Neutrophil (primary cell): ENCODE measurements at regions not wholly inside any gene's neighbourhood (a gene's known extent, or its start where the extent isn't known, plus 50 kb on each side); places are given as distances from the start of the nearest gene placed in this dataset.

Experiments used
- H3K27ac ChIP-seq: fragments of 200-600 bp; sonication (generic); 2 replicates; pipeline ENCODE4 v1.5.1; 2016; ENCODE audit warnings: mild to moderate bottlenecking, moderate library complexity
- H3K27me3 ChIP-seq: fragments of 200-600 bp; sonication (generic); 2 replicates; pipeline ENCODE4 v1.6.0; 2016; ENCODE audit warnings: mild to moderate bottlenecking
- H3K36me3 ChIP-seq: fragments of 200-600 bp; sonication (generic); 2 replicates; pipeline ENCODE4 v1.5.1; 2017
- H3K4me1 ChIP-seq, 2 experiments: fragments of 200-600 bp in 1 of 2; sonication (generic) in 1 of 2; 1 replicate in 1 of 2; 2 replicates in 1 of 2; pipeline versions ENCODE4 v1.5.1 to v1.6.1; 2013 to 2016; ENCODE audit warnings: low read depth in 1 of 2, low read length in 1 of 2, mild to moderate bottlenecking in 1 of 2, moderate library complexity in 1 of 2; ENCODE audit not compliant: control insufficient read depth in 1 of 2, insufficient read depth in 1 of 2
- H3K4me3 ChIP-seq, 2 experiments: fragments of 200-600 bp in 1 of 2; sonication (generic) in 1 of 2; 1 replicate in 1 of 2; 2 replicates in 1 of 2; pipeline ENCODE4 v1.5.1; 2013 to 2016; ENCODE audit warnings: low read depth in 1 of 2, low read length in 1 of 2, mild to moderate bottlenecking in 1 of 2, moderate library complexity in 1 of 2
- H3K9me3 ChIP-seq: fragments of 200-600 bp; sonication (generic); 2 replicates; pipeline ENCODE4 v1.5.1; 2016
- TF ChIP-seq, protein P1 (sequence below): fragments of 200-600 bp; sonication (generic); IDR thresholded peaks from 2 replicates; pipeline ENCODE4 v1.5.1; 2016; ENCODE audit warnings: antibody characterized with exemption

DNA sequence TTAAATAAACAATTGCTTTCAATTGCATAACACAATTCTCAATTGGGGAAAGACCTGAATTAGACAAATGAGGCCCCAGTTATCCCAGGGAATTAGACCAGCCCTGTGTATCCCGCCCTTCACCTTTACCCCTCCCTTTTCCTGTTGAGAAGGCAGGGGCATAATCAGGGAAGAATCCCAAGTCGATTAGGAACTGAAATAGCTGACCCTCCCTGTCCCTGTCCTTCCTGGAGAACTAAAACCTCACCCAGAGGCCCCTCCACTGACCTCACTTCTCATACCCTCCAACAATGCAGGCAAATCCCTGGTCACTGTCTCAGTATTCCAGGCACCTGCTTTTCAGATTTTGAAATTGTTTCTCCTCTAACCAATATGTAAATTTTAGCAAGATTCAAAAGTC lies 165.4 kb upstream of the CDH11 start:
- Histone ChIP-seq H3K36me3 (no peaks in the 10 kb centered on the region), H3K4me3 (no peak overlapping the region), H3K9me3 (no peaks in the 10 kb centered on the region), H3K4me1 (no peaks in the 10 kb centered on the region), H3K27me3 (no peaks in the 10 kb centered on the region), H3K27ac (no peak overlapping the region)
- TF ChIP-seq, protein P1, sequence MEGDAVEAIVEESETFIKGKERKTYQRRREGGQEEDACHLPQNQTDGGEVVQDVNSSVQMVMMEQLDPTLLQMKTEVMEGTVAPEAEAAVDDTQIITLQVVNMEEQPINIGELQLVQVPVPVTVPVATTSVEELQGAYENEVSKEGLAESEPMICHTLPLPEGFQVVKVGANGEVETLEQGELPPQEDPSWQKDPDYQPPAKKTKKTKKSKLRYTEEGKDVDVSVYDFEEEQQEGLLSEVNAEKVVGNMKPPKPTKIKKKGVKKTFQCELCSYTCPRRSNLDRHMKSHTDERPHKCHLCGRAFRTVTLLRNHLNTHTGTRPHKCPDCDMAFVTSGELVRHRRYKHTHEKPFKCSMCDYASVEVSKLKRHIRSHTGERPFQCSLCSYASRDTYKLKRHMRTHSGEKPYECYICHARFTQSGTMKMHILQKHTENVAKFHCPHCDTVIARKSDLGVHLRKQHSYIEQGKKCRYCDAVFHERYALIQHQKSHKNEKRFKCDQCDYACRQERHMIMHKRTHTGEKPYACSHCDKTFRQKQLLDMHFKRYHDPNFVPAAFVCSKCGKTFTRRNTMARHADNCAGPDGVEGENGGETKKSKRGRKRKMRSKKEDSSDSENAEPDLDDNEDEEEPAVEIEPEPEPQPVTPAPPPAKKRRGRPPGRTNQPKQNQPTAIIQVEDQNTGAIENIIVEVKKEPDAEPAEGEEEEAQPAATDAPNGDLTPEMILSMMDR: no peak

DNA sequence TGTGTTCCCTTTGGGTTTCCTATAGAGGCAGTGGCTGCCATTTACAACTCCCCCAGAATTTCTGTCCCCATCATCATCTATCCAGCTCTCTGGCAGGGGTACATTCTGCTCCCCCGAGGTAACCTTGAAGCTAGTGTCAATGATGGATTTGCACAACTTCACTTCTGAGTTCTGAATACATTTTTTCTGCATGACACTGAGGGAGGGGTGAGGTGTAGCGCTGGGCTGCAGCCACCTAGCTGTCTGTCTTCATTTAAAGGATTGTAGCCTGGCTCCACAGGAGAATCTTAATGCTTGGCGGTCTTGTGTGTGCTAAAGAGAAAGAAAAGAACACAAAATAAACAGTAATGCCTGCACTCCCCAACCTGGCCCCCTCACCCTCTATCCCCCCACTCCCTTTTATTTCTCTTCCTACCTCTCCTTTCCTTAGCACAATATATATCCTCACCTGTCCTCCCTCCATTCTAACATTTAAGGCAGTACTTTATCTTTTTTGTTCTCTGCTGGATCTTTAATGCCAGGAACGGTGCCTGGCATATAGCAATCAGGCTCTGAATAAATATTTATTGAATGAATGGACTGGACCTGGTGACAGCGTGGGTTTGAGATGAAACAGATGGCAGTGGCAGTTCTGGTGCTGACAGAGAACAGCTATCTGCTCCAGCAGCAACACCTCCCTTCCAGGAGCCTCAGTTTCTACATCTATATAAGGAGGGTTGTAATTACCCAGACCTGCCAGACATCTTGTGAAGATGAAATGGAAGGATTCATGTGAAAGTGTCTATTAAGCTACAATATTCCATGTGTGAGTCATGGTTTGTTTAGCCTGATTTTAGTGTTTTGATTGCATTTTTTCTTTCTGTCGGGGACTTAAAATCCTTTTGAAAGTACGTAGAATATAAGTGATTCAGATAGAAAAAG lies 163.5 kb upstream of the CDH11 start:
- H3K4me3 ChIP-seq: no peak overlapping the region
- no peaks in the 10 kb centered on the region for H3K4me1 ChIP-seq
- no peaks in the 10 kb centered on the region for H3K27me3 ChIP-seq
- H3K36me3 ChIP-seq: no peaks in the 10 kb centered on the region
- no peak overlapping the region for H3K27ac ChIP-seq
- TF ChIP-seq, protein P1: no peak
- H3K9me3 ChIP-seq: no peaks in the 10 kb centered on the region

DNA sequence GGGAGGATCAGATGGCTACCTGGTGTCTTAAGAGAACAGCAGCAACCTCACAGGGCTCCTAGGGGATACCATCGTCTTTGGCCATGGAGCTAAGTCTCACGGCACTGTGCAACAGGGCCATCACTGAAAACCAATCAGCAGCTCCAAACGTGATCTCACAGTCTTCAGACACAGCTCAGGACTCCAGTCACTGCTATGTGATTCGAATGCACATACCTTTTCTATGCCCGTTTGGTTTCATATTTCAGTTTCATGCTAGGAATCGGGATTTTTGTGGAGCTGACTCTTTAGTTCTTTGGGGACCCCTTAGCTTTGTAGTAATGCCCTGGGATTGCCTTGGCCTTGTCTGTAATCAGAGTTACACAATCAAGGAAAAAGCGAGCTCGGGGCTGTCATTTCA lies 162.8 kb upstream of the CDH11 start:
- no peaks in the 10 kb centered on the region for H3K9me3 ChIP-seq
- TF ChIP-seq, protein P1: no peak
- H3K36me3 ChIP-seq: no peaks in the 10 kb centered on the region
- H3K27ac ChIP-seq: no peak overlapping the region
- no peak overlapping the region for H3K4me3 ChIP-seq
- H3K27me3 ChIP-seq: no peaks in the 10 kb centered on the region
- H3K4me1 ChIP-seq: no peaks in the 10 kb centered on the region

DNA sequence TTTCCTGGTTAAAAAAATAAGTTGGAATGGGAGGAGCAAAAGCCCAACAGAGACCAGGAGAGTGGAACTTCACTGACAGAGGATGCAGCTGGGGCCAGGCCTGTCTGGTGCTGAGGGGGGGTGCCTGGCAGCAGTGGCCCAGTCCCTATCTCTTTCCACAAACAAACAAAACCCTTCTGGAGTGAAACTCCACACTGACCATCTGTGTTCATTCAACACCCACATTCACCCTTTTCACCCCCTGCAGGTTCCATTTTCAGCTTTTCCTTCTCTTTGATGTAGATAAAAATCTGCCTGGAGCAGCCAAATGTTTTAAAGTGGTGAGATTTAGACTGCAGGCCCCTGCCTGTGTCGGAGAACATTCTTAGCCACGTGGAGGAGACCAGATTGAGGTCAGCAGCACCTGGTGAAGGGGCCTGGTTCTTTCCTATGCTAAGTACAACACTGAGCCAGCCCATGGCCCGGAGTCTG lies 161.4 kb upstream of the CDH11 start:
- no peaks in the 10 kb centered on the region for H3K4me1 ChIP-seq

DNA sequence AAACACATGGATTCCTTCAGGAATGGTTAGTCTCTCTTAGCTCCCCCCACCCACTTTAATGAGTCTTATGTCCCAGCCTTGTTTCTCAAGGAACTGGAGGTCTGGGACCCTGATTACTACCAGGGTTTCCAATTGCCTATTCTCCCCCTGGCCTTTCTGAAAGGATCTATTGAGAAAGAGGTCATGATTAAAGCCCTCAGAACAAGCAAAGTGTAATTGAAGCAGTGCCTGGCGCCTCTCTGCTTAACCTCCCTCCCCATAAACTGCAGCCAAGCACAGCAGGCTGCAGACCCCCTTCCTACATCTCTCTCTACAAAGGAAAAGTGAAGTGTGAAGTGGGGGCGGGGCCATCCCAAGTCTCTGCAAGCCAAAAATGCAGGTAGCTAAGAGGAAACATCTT lies 159.7 kb upstream of the CDH11 start:
- Histone ChIP-seq H3K36me3 (no peaks in the 10 kb centered on the region), H3K4me1 (no peaks in the 10 kb centered on the region), H3K9me3 (no peaks in the 10 kb centered on the region), H3K4me3 (no peak overlapping the region), H3K27me3 (no peaks in the 10 kb centered on the region), H3K27ac (no peak overlapping the region)
- TF ChIP-seq, protein P1: no peak

More for the DNA sequence above, 161.4 kb upstream of the CDH11 start:
- H3K27ac ChIP-seq: no peak overlapping the region
- H3K4me3 ChIP-seq: no peak overlapping the region
- TF ChIP-seq, protein P1: no peak
- H3K9me3 ChIP-seq: no peaks in the 10 kb centered on the region
- no peaks in the 10 kb centered on the region for H3K36me3 ChIP-seq
- H3K27me3 ChIP-seq: no peaks in the 10 kb centered on the region
